SK-MEL-5 (cell line): ENCODE measurements at regions not wholly inside any gene's neighbourhood (a gene's known extent, or its start where the extent isn't known, plus 50 kb on each side); places are given as distances from the start of the nearest gene placed in this dataset.

Source experiments
- DNase-seq: peaks from one replicate; pipeline ENCODE4 v3.0.0-alpha.2; 2016; ENCODE audit warnings: low read depth, low spot score
- in situ Hi-C: cut with HindIII; loops from 2 replicates; pipeline ENCODE4 v1.10.0; 2016; ENCODE audit warnings: low sequenced_read_pairs, high pct_unique_total_duplicates, low pct_unique_long_range_greater_than_20kb

DNA sequence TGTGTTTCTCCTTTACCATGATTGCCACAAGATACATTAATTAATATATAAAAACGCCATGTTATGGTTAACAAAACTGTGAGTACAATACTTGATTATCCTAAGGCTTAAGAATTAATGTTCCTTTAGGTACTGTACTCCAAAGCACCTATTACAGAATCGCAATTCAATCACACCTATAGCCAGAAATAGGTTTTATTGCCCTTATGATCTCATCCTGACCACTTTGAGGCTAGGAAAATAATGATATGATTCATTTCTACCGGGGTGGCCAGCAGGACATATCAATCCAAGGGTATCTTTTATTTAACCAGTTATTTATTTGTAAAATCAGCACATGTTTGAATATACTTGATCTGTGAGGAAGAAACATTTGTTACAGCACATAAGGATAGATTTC lies 396.6 kb upstream of the GJE1 start:
- in situ Hi-C loops: no loop called here
- DNase-seq: no peak

DNA sequence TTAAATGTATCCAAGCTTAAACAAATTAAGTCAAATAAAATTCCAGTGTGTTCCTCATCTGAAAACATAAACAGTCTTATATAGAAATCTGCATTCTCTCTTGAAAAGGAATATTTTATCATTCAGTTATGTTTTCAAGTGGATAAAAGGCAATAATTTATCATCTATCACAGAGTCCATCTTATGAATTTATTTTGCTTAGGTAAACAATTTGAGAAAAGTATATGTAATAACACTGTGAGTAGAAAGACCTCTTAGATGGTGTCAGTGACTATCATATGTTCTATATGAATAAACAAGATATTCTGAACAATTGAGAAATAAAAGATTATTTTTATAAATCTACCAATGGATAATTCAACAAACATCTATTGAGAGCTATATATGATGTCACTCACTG lies 397.6 kb upstream of the GJE1 start:
- in situ Hi-C loops: no loop called here
- no peak for DNase-seq

- DNase-seq: no peak
- in situ Hi-C loops: no loop called here
These were observed 398.5 kb upstream of the GJE1 start for GRCh38 chr6:141734071-141734840.

- in situ Hi-C loops: no loop called here
- no peak for DNase-seq
These were observed 403.6 kb upstream of the GJE1 start for GRCh38 chr6:141729146-141729545.

- in situ Hi-C loops: no loop called here
- DNase-seq: peak; percentile 22
These were observed 404.4 kb upstream of the GJE1 start for GRCh38 chr6:141728330-141728729.

- in situ Hi-C loops: no loop called here
- peak; percentile 55 for DNase-seq
These were observed 406.5 kb upstream of the GJE1 start for GRCh38 chr6:141726248-141726647.

DNA sequence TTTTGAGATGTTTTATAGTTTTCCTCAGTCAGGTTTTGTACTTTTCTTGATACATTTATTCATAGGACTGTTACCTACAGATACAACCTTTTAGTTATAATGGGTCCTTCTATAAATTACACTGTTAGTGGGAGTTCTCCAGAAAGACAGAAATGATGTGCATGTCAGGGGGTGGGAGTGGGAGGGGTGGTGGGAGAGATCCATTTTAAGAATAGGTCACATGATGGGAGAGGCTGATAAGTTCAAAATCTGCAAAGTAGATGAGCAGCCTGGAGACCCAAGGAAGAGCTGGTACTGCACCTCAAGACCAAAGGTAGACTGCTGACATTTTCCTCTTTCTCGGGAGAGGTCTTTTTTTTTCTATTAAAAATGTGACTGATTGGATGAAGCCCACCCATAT lies 408.0 kb upstream of the GJE1 start:
- in situ Hi-C loops: no loop called here
- DNase-seq: no peak

GRCh38 chr6:141719476-141719875 lies 413.2 kb upstream of the GJE1 start:
- in situ Hi-C loops: no loop called here
- DNase-seq: no peak

DNA sequence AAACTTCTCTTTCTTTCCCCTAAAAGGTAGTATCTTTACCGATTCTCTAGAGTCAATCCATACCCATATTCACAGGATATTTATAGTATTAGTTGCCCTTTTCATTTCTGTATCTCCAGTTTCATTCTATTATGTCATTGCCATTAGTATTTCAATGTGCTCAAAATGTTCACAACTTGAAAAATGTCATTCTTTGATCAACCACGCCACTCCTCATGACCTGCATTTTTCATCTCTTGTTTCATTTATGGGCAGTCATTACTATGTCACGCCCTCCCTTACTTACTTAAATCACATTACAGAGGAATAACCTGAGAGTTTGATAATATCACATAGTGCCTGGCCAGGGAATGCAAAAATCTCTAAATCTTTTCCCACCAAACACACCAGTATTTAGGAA lies 427.3 kb upstream of the GJE1 start:
- in situ Hi-C loops: no loop called here
- no peak for DNase-seq

DNA sequence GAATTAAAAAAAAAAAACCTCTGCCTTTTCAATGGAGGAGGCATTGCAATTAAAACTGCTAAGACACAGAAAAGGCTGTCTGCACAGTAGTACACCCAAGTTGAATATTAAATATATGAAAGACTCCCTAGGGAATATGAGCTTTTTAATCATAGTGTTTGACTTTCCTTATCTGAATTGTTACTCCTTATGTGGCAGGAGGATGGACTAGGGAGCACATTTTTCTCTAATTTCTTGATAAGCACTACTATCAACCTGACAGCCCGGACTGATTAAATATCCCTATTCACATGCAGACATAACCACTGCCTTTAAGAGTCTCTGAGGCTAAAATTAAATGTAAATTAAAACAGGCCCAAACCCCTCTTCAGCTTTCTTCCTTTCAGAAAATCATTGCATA lies 428.6 kb upstream of the GJE1 start:
- in situ Hi-C loops: no loop called here

GRCh38 chr6:141701732-141702131 lies 431.0 kb upstream of the GJE1 start:
- DNase-seq: no peak
- in situ Hi-C loops: no loop called here

More for the DNA sequence above, 428.6 kb upstream of the GJE1 start:
- no peak for DNase-seq

DNA sequence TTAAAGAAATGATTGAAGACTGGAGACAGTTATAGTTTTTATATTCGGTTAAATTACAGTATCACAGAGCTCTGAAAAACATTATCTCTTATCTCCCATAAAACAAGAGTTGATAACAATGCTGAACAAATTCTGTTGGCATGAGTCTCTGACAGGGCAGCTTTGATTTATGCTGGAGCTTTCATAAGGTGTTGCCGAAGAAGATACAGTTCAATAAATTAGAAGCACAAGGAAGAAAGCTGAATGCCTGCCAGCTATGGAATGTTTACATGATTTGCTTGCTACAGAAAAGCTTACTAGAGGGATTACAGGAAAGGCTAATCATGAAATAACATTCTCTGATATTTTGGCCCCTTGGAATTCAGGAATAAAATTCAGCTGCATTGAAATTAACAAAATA lies 431.9 kb upstream of the GJE1 start:
- DNase-seq: no peak
- in situ Hi-C loops: no loop called here

DNA sequence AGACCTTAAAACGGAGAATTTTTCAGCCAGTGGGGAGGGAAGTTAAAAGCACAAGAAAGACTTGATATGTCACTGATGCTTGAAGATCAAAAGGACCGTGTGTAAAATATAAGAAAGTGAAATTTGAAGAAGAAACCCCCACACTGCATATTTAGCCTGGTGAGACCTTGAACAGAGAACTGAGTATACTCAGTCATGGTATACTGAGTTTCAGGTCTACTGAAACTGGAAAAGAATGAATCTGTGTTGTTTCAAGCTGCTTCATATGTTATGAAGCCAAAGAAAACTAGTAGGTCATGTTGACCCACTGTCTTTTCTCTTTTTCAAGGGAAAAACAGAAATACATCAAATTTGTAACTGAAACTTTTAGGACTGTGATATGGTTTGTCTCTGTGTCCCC lies 443.8 kb upstream of the GJE1 start:
- in situ Hi-C loops: no loop called here
- no peak for DNase-seq

- no peak for DNase-seq
- in situ Hi-C loops: no loop called here
These were observed 447.3 kb upstream of the GJE1 start for GRCh38 chr6:141685416-141685815.

DNA sequence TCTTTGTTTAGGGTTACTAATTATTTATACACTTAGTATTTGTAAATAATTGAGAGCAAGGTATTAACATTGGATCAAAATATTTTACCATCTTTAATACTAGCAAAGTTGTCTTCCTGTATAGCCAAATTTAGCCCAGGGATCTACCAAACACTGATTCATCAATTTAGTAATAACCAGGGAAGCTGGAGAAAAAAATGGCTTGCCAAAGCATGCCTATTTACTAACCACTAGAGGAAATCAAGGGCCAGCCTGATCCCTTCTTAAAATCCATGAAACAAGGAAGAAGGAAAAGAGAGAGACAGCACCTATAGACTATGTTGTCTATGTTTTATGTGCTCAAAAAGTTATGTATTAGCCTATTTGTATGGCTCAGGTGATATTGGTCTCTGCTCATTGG lies 450.3 kb upstream of the GJE1 start:
- in situ Hi-C loops: no loop called here

GRCh38 chr6:141677598-141678211 lies 455.0 kb upstream of the GJE1 start:
- peak; percentile 58 for DNase-seq
- in situ Hi-C loops: no loop called here

More for the DNA sequence above, 450.3 kb upstream of the GJE1 start:
- no peak for DNase-seq

GRCh38 chr6:141675957-141676356 lies 456.8 kb upstream of the GJE1 start:
- peak; percentile 50 for DNase-seq
- in situ Hi-C loops: no loop called here

GRCh38 chr6:141669141-141669540 lies 463.6 kb upstream of the GJE1 start:
- in situ Hi-C loops: no loop called here
- DNase-seq: no peak

DNA sequence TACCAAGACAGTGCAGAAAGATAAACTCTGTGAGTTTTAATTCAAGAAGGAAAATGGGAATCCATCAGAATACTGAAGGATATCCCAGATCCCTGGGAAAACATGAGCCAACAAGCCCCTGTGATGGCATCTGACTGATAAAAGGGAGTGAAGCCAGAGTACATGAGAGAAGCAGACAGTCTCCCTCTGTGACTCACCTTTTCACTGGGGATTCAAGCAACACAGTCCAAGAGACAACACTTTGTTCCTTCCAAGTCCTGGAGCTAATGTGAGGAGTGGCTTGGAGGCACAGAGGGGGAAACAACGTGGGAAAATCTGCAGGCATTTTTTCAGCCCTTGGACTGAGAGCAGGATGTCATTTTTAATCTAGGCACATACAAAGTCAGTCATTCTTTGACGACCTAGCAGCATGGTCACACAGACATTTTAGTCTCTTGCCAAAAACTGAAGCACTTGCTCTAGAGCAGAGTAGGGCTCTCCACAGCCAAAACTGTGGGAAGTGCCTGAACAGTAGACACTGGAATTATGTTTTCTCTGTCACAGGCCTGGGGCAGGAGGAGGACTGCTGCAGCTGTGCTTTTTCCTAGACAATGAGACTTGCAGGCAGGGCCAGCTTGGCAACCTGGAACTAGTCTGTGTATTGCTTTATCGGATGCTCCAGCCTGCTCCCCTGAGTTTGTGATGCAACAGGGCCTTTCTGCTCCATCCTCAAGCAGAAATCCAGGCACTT lies 465.0 kb upstream of the GJE1 start:
- DNase-seq: no peak
- in situ Hi-C loops: no loop called here
